ENCODE measurements at regions not wholly inside any gene's neighbourhood (a gene's known extent, or its start where the extent isn't known, plus 50 kb on each side); places are given as distances from the start of the nearest gene placed in this dataset.
A peak's percentile ranks its signal among the peaks of the same experiment; 100 is the strongest.

DNA sequence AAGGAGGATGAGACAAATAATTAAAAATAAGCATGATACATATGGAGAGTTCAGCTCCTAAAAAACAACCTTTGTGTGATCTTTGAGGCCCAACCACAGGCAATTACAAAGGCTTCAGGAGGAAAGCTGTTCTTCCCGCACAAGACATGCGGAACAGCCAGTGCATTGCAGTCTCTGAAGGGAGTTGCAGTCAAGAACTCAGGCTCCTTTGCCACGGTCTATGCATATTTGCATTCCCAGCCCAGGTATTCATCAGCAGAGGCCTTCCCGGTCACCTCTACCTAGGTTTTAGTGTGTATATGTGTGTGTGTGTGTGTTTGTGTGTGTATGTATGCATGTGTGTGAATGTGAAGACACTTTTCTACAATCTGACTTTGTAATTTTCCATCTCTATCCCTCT, 600.6 kb upstream of the PCDH10 start:
- TF ChIP-seq, protein P1, sequence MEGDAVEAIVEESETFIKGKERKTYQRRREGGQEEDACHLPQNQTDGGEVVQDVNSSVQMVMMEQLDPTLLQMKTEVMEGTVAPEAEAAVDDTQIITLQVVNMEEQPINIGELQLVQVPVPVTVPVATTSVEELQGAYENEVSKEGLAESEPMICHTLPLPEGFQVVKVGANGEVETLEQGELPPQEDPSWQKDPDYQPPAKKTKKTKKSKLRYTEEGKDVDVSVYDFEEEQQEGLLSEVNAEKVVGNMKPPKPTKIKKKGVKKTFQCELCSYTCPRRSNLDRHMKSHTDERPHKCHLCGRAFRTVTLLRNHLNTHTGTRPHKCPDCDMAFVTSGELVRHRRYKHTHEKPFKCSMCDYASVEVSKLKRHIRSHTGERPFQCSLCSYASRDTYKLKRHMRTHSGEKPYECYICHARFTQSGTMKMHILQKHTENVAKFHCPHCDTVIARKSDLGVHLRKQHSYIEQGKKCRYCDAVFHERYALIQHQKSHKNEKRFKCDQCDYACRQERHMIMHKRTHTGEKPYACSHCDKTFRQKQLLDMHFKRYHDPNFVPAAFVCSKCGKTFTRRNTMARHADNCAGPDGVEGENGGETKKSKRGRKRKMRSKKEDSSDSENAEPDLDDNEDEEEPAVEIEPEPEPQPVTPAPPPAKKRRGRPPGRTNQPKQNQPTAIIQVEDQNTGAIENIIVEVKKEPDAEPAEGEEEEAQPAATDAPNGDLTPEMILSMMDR (IDR thresholded peaks at IDR 0.05; ENCODE audit: insufficient read depth, missing control alignments) = no peak
- no peak for FAIRE-seq
- no peak for DNase-seq (ENCODE audit: insufficient read length, low spot score)

DNA sequence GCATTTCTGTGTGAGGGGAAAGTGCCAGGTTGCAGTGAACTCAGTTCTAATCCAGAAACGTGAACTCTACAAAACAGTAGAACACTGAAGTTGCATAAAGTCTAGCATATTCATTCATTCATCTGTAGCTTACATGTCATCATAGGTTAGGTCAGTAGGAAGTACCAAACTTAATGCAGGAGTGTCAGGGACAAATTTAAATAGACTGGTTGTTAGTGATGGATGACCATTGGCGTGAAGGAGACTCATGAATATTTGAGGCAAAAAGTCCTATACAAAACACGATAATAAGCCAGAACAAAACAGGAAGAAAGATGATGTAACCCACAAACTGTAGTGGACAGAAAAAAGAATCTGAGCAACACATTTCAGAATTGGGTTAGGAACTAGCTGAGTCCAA, 592.8 kb upstream of the PCDH10 start:
- FAIRE-seq (peak; percentile 67), DNase-seq (ENCODE audit: insufficient read length, low spot score) (no peak)
- TF ChIP-seq, protein P1 (IDR thresholded peaks at IDR 0.05; ENCODE audit: insufficient read depth, missing control alignments) = no peak

DNA sequence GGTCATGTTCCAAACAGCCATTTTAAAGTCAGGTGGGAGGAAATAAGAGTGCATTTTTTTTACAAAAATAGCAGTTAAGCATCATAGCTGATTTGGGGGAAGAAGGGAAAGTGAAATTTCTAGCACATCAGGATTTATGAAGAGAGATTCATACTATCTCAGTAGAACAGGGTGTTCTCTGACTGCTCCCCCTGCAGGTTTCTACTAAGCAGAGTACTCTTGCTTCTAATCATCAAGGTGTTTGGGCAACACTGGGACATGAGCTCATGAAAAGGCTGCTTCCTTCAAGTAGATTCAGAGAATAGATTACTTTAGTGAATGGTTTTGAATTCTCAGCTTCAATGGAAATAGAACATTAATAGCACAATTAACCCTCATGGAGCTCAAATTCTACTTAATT, 591.4 kb upstream of the PCDH10 start:
- FAIRE-seq (no peak), DNase-seq (ENCODE audit: insufficient read length, low spot score) (no peak)
- TF ChIP-seq, protein P1 (IDR thresholded peaks at IDR 0.05; ENCODE audit: insufficient read depth, missing control alignments) = no peak

DNA sequence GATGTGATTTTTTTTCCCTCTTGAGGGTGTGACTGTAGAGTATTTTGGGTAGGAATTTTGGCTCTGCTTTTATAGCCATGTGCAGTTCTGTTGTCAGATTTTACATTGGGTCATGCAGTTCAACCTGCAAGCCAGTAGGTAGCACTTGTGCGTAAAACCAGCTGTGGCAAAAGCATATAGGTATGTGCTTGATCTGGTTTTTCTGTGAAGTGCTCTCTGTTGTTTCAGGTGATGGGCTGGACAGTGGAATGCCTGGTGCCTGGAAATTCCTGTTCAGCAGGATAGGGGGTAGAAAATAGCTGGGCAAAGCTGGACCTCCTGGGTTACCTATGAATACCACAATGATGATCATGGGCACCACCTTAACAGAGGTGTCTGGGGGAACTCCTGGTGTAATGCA, 584.2 kb upstream of the PCDH10 start:
- no peak for DNase-seq (ENCODE audit: insufficient read length, low spot score)
- TF ChIP-seq, protein P1 (IDR thresholded peaks at IDR 0.05; ENCODE audit: insufficient read depth, missing control alignments) = no peak
- no peak for FAIRE-seq

DNA sequence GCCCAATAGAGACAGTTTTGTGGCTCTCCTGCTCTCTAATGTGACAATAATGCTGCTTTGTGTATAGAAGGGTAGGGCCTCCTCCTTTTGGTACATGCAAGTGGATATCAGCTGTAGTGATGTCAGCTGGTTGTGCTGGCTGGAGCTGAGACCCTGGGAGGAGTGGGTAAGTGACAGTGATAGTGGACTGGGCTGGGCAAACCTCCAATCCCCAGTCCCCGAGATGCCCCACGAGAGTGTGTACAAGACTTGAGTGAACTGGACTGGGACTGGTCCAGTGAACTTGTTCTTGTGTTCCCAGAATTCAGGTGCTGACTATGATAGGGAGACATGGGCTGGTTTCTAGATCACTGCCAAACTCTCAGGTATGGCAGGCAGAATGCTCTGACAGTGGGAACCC, 583.6 kb upstream of the PCDH10 start:
- DNase-seq (ENCODE audit: insufficient read length, low spot score) (no peak), FAIRE-seq (no peak)
- TF ChIP-seq, protein P1 (IDR thresholded peaks at IDR 0.05; ENCODE audit: insufficient read depth, missing control alignments) = no peak

DNA sequence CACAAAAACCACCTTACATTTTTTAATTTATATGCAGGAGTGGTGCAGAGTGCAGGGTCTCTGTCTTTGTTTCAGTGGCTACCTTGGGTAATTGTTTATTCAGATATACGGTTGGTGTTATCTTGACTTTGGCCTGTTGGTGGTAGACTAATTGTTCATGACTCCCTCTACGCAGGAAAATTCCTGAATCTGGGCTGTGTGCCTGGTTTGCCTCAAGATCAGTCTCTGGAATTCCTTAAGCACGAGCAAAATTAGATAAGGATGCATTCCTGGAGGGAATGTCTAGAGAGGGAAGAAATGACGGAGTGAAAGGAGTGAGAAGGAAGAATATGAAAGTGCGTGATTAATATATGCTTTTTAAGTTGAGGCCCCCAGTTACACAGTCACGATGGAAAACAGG, 576.9 kb upstream of the PCDH10 start:
- FAIRE-seq (no peak), DNase-seq (ENCODE audit: insufficient read length, low spot score) (no peak)
- TF ChIP-seq, protein P1 (IDR thresholded peaks at IDR 0.05; ENCODE audit: insufficient read depth, missing control alignments) = no peak

DNA sequence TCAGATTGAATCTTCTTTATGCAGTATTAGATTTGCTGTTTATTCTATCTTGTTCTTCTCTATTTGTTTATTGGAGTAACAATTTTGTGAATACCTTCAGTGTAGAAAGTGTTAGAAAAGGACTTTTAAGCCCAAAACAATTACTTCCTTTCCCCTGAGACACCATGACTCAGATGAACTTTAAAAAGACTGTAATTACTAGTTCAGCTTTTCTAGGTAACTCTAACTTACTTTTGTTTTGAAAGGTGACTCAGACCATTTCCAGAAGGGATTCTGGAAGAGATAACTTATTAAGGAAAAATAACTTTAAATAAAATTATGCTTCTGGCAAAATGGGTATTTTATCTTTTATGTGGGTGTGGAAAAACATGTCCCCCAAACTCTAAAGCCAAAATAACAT, 561.5 kb upstream of the PCDH10 start:
- DNase-seq (ENCODE audit: insufficient read length, low spot score) = no peak
- TF ChIP-seq, protein P1 (IDR thresholded peaks at IDR 0.05; ENCODE audit: insufficient read depth, missing control alignments) = no peak
- FAIRE-seq = no peak
